MCF 10A (cell line): ENCODE measurements at regions not wholly inside any gene's neighbourhood (a gene's known extent, or its start where the extent isn't known, plus 50 kb on each side); places are given as distances from the start of the nearest gene placed in this dataset.

Experiments
- BruUV-seq: library from RNA; stranded (reverse); fragments of 400-500 nt; replicated peaks from 2 replicates; lab custom pipeline; 2021; lab: Mats Ljungman, UMichigan
- CTCF ChIA-PET: fragments of 300-600 bp; sonication (Branson Sonifier 250); formaldehyde crosslinking; extraction: SDS; loops from one replicate; lab custom pipeline; 2021; ENCODE audit warnings: antibody characterized with exemption, inconsistent platforms; lab: Yijun Ruan, JAX
- POLR2A ChIA-PET: fragments of 300-600, 350-650 bp; sonication (Branson Sonifier 250); formaldehyde crosslinking; extraction: SDS; loops from one replicate; lab custom pipeline; 2020; ENCODE audit warnings: antibody characterized with exemption, inconsistent platforms; lab: Yijun Ruan, JAX
- DNase-seq: peaks from one replicate; pipeline ENCODE4 v3.0.0-alpha.2; 2018; ENCODE audit not compliant: unreplicated experiment
- H3K27ac Mint-ChIP-seq: one replicate; pipeline ENCODE4 v1.8.0; 2022; ENCODE audit warnings: mild to moderate bottlenecking, low read depth, mixed read lengths; ENCODE audit not compliant: unreplicated experiment
- H3K27me3 Mint-ChIP-seq: one replicate; pipeline ENCODE4 v1.8.0; 2022; ENCODE audit warnings: mixed read lengths; ENCODE audit not compliant: insufficient read depth, unreplicated experiment
- H3K36me3 Mint-ChIP-seq: one replicate; pipeline ENCODE4 v1.8.0; 2022; ENCODE audit warnings: mild to moderate bottlenecking, moderate library complexity, mixed read lengths; ENCODE audit not compliant: insufficient read depth, unreplicated experiment
- H3K4me1 Mint-ChIP-seq: one replicate; pipeline ENCODE4 v1.8.0; 2022; ENCODE audit warnings: mixed read lengths; ENCODE audit not compliant: insufficient read depth, unreplicated experiment
- H3K4me3 Mint-ChIP-seq: one replicate; pipeline ENCODE4 v1.8.0; 2022; ENCODE audit warnings: mild to moderate bottlenecking, moderate library complexity, mixed read lengths; ENCODE audit not compliant: unreplicated experiment
- H3K9me3 Mint-ChIP-seq: one replicate; pipeline ENCODE4 v1.8.0; 2022; ENCODE audit warnings: mixed read lengths; ENCODE audit not compliant: unreplicated experiment
- intact Hi-C: fragments of 100-400 bp; cut with micrococcal nuclease; formaldehyde crosslinking; loops from 2 replicates; pipeline ENCODE4 v1.14.1; 2022
- TF ChIP-seq, protein P1 (sequence below): fragments of 200-600 bp; IDR thresholded peaks from one replicate; pipeline ENCODE4 v1.8.0; 2022; ENCODE audit warnings: antibody characterized with exemption, mild to moderate bottlenecking; ENCODE audit not compliant: unreplicated experiment

DNA sequence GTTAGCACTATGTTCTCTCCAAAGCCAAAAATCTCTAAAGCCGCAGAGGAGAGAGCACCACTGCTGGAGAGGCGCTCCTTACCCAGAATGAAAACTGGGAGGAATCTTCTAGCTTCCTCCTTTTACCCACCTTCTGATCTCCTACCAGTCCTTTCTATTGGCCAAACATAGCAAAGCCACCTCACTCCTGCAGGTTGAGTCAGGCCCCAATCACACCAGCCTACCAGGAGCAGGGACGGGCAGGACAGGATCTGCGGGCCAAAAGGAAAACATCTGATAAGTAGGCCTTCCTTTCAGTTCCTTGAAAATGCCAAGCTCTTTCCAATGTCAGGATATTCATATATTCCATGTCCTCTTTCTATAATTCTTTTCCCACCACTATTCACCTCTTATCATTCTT lies 197.7 kb upstream of the CNOT2 start:
- no peak for DNase-seq
- H3K9me3 Mint-ChIP-seq = no peaks in the 10 kb centered on the region
- no peaks in the 10 kb centered on the region for H3K27me3 Mint-ChIP-seq
- intact Hi-C loops = no loop called here
- BruUV-seq = no TSS peak
- no peak overlapping the region for H3K4me3 Mint-ChIP-seq
- ChIA-PET CTCF (no interaction called here), POLR2A (interaction anchor here (0.5 kb wide), 1 partner anchor 21 kb away, joined by 3 read pairs; no protein-coding TSS in a partner anchor)
- TF ChIP-seq, protein P1, sequence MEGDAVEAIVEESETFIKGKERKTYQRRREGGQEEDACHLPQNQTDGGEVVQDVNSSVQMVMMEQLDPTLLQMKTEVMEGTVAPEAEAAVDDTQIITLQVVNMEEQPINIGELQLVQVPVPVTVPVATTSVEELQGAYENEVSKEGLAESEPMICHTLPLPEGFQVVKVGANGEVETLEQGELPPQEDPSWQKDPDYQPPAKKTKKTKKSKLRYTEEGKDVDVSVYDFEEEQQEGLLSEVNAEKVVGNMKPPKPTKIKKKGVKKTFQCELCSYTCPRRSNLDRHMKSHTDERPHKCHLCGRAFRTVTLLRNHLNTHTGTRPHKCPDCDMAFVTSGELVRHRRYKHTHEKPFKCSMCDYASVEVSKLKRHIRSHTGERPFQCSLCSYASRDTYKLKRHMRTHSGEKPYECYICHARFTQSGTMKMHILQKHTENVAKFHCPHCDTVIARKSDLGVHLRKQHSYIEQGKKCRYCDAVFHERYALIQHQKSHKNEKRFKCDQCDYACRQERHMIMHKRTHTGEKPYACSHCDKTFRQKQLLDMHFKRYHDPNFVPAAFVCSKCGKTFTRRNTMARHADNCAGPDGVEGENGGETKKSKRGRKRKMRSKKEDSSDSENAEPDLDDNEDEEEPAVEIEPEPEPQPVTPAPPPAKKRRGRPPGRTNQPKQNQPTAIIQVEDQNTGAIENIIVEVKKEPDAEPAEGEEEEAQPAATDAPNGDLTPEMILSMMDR = no peak
- H3K36me3 Mint-ChIP-seq = no peaks in the 10 kb centered on the region
- H3K27ac Mint-ChIP-seq = no peak overlapping the region
- peaks cover 6% of the 10 kb centered on the region for H3K4me1 Mint-ChIP-seq

DNA sequence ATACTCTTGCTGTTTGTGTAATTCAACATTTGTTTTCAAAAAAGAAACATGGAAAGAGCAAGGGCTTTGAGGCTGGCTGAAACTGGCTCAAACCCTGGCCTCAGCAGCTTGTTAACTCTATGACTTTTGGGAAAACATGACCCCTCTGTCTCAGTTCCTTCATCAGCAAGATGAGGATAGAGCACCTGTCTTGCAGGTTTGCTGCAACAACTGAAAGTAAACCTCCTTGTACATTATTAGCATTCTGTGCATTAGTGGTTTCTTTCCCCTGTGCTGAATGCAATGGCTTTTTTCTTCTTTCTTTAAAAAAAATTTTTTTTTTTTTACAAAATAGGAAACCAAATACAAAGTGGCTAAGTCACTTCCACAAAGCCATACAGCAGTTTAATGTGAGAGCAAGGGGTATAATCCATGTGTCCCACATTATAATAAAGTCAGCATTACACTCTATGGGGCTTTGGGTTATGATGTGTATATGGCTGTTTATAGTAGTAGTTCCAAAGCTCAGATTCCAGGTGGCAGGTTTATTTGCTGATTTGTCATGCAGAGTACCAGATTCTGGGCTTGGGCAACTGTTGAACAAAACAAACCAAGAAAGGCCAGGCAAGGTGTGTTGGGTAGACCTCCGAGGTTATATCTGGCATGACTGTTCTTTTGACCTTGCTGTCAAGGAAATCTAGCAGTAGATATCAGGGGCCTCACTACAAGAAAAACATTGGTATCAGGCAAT lies 194.5 kb upstream of the CNOT2 start:
- BruUV-seq = no TSS peak
- POLR2A ChIA-PET = interaction anchor here (0.6 kb wide), 1 partner anchor 42 kb away, joined by 3 read pairs; no protein-coding TSS in a partner anchor
- Mint-ChIP-seq H3K4me1 (peaks cover 15% of the 10 kb centered on the region), H3K9me3 (no peaks in the 10 kb centered on the region), H3K36me3 (no peaks in the 10 kb centered on the region), H3K4me3 (no peak overlapping the region), H3K27me3 (no peaks in the 10 kb centered on the region), H3K27ac (no peak overlapping the region)
- CTCF ChIA-PET = no interaction called here
- no peak for DNase-seq
- TF ChIP-seq, protein P1 = no peak
- intact Hi-C loops = no loop called here

DNA sequence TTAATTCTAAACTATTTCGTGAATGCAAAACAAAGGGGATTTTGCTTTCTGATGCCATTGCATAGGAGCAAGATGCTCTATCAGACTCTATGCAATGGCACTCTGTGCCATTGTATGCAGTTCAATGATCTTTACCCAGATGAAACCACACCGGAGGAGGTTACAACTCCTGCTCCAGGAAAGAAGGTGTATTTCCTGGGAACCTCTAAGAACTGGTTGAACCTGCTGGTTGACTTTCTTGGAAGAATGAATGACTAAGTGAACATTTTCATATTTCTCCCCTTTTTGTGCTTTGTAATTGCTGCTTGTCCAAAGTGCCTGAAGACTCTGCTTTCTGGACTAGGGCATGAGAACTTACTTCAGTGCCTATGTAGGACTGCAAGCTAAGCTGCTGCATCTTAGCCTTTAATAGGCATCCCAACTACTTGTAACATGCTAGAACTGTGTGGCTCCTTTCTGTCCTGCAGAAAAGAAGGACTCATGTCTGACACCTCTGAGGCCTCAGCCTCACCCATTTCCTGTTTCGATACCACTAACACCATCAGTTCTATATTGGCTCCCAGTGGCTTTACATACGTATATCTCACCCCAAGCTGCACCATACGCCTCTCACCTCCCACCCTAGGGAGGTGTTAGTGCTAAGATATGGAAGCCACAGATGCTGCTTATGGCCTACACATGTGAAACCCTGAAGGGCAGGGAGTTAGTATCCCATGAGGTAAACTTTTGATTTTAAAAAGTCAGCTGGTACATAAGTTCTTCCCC lies 193.5 kb upstream of the CNOT2 start:
- no peak for DNase-seq
- no TSS peak for BruUV-seq
- intact Hi-C loops = loop anchor here (10.0 kb wide), 1 partner anchor 65 kb away; no protein-coding TSS in a partner anchor
- Mint-ChIP-seq H3K36me3 (no peaks in the 10 kb centered on the region), H3K4me1 (peaks cover 16% of the 10 kb centered on the region), H3K9me3 (no peaks in the 10 kb centered on the region), H3K4me3 (no peak overlapping the region), H3K27me3 (no peaks in the 10 kb centered on the region), H3K27ac (no peak overlapping the region)
- ChIA-PET CTCF (interaction anchor here (0.6 kb wide), 1 partner anchor 164 kb away, joined by 3 read pairs; no protein-coding TSS in a partner anchor), POLR2A (no interaction called here)
- TF ChIP-seq, protein P1 = no peak

DNA sequence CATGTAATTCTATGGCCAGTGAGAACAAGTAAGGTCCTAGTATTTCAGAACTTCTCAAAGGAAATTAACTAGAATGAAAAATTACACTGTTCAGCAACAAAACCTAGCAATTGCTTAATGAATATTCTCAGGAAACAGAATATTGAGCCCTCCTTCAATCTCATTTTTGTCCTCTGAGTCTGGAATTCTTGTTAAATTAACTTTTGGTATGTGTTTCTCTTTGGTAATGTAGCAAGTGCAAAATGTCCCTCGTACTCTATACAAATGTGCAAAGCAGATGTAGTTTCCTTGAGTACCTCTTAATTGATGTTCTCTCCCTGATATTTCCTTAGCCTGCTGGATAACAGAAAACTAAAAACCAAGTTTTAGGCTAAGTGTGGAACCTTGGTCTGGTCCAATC lies 190.8 kb upstream of the CNOT2 start:
- ChIA-PET CTCF (no interaction called here), POLR2A (no interaction called here)
- Mint-ChIP-seq H3K4me1 (peaks cover 16% of the 10 kb centered on the region), H3K9me3 (no peaks in the 10 kb centered on the region), H3K36me3 (no peaks in the 10 kb centered on the region), H3K27ac (no peak overlapping the region), H3K27me3 (no peaks in the 10 kb centered on the region), H3K4me3 (no peak overlapping the region)
- intact Hi-C loops = loop anchor here (10.0 kb wide), 1 partner anchor 68 kb away; no protein-coding TSS in a partner anchor
- TF ChIP-seq, protein P1 = no peak
- DNase-seq = no peak
- no TSS peak for BruUV-seq
